Panc1 (cell line): ENCODE measurements at regions not wholly inside any gene's neighbourhood (a gene's known extent, or its start where the extent isn't known, plus 50 kb on each side); places are given as distances from the start of the nearest gene placed in this dataset.

Source experiments
- CTCF ChIP-seq: fragments of 450-650 bp; IDR thresholded peaks from 2 replicates; pipeline ENCODE4 v1.5.1; 2017; ENCODE audit warnings: mild to moderate bottlenecking
- POLR2AphosphoS5 ChIP-seq: IDR thresholded peaks from 2 replicates; pipeline ENCODE4 v1.6.1; 2012; ENCODE audit warnings: mild to moderate bottlenecking, low read depth, low read length, moderate library complexity

DNA sequence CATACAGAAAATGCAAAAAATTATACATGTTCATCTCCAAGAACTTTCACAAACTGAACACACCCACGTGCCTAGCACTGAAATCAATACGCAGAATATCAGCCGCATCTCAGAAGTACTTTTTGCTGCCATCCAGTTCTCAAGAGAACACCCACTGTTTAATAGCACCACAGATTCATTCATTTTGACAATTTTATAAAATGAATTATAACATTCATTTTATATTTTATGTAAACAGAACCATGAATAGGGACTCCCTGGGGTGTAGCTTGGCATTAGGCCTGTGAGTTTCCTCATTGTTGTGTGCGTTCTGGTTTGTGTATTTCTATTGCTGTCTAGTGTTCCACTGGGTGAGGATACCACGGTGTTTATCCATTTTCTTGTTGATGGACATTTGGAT, 77.3 kb upstream of the PIP4K2A start:
- TF ChIP-seq CTCF (no peak), POLR2AphosphoS5 (no peak)
